Epithelial cell of proximal tubule (primary cell): ENCODE measurements at regions not wholly inside any gene's neighbourhood (a gene's known extent, or its start where the extent isn't known, plus 50 kb on each side); places are given as distances from the start of the nearest gene placed in this dataset.

Experiments
- DNase-seq: peaks from one replicate; pipeline ENCODE4 v3.0.0-alpha.2; 2011; ENCODE audit warnings: low read depth
- H3K4me3 ChIP-seq: 2 replicates; pipeline ENCODE4 v1.5.1; 2011; ENCODE audit warnings: low read depth, mild to moderate bottlenecking, low read length
- CTCF ChIP-seq: conservative IDR thresholded peaks from 2 replicates; pipeline ENCODE4 v1.5.1; 2012; ENCODE audit warnings: low read depth, mild to moderate bottlenecking, low read length

- no peak for DNase-seq
- TF ChIP-seq CTCF = no peak
- H3K4me3 ChIP-seq = no peak overlapping the region
Observed at GRCh38 chr11:81098471-81098870, 1635.2 kb downstream of the FAM181B start.

GRCh38 chr11:81092522-81092921 lies 1641.1 kb downstream of the FAM181B start:
- DNase-seq = no peak

GRCh38 chr11:81089242-81089641 lies 1644.4 kb downstream of the FAM181B start:
- no peak for DNase-seq
- H3K4me3 ChIP-seq = no peak overlapping the region
- TF ChIP-seq CTCF = no peak

More at GRCh38 chr11:81092522-81092921, 1641.1 kb downstream of the FAM181B start:
- no peak overlapping the region for H3K4me3 ChIP-seq
- TF ChIP-seq CTCF = no peak

- DNase-seq = no peak
- TF ChIP-seq CTCF = no peak
- H3K4me3 ChIP-seq = no peak overlapping the region
Observed at GRCh38 chr11:81080476-81080875, 1639.6 kb upstream of the TENM4 start.

- H3K4me3 ChIP-seq = no peak overlapping the region
- no peak for DNase-seq
- TF ChIP-seq CTCF = no peak
Observed at GRCh38 chr11:81072273-81072672, 1631.4 kb upstream of the TENM4 start.

GRCh38 chr11:81071606-81072005 lies 1630.8 kb upstream of the TENM4 start:
- no peak for DNase-seq
- no peak for TF ChIP-seq CTCF
- no peak overlapping the region for H3K4me3 ChIP-seq

- no peak for TF ChIP-seq CTCF
- no peak overlapping the region for H3K4me3 ChIP-seq
- no peak for DNase-seq
Observed at GRCh38 chr11:81070948-81071347, 1630.1 kb upstream of the TENM4 start.
